PC-3 (cell line): ENCODE measurements at regions not wholly inside any gene's neighbourhood (a gene's known extent, or its start where the extent isn't known, plus 50 kb on each side); places are given as distances from the start of the nearest gene placed in this dataset.

Experiments
- ATAC-seq: fragments of 200-7000 bp; cut with Tn5 transposase; 2 replicates; pipeline ENCODE4 v1.9.1; 2020; ENCODE audit warnings: mild to moderate bottlenecking, moderate library complexity
- BruUV-seq: library from RNA; stranded (reverse); fragments of 400-500 nt; replicated peaks from 2 replicates; lab custom pipeline; 2021; lab: Mats Ljungman, UMichigan
- CTCF ChIA-PET: fragments of 300-600 bp; sonication (Branson Sonifier 250); formaldehyde crosslinking; loops from one replicate; lab custom pipeline; 2022; ENCODE audit warnings: antibody characterized with exemption; lab: Charles Lee
- POLR2A ChIA-PET: fragments of 300-600 bp; sonication (Branson Sonifier 250); formaldehyde crosslinking; loops from one replicate; lab custom pipeline; 2022; ENCODE audit warnings: antibody characterized with exemption; ENCODE audit not compliant: unreplicated experiment; lab: Charles Lee
- DNase-seq: peaks from one replicate; pipeline ENCODE4 v3.0.0-alpha.2; 2015
- H2AFZ ChIP-seq: fragments of 300-600 bp; sonication (generic); 2 replicates; pipeline ENCODE4 v1.6.0; 2016; ENCODE audit warnings: antibody characterized with exemption, low read length
- H3F3A ChIP-seq: fragments of 300-600 bp; sonication (generic); one replicate; pipeline ENCODE4 v1.6.0; 2017; ENCODE audit warnings: antibody characterized with exemption, low read length, control low read depth, mild to moderate bottlenecking; ENCODE audit not compliant: unreplicated experiment
- H3K27ac ChIP-seq: fragments of 300-600 bp; sonication (generic); 2 replicates; pipeline ENCODE4 v1.5.1; 2016; ENCODE audit warnings: mild to moderate bottlenecking, low read length
- H3K27me3 ChIP-seq: fragments of 300-600 bp; sonication (generic); 2 replicates; pipeline ENCODE4 v1.6.1; 2016; ENCODE audit warnings: low read length, mixed read lengths
- H3K36me3 ChIP-seq: fragments of 300-600 bp; sonication (generic); 2 replicates; pipeline ENCODE4 v1.6.1; 2016; ENCODE audit warnings: low read depth, mixed run types, low read length, mixed read lengths
- H3K4me1 ChIP-seq: fragments of 300-600 bp; sonication (generic); 2 replicates; pipeline ENCODE4 v1.5.1; 2016; ENCODE audit warnings: low read length; ENCODE audit not compliant: insufficient read depth
- H3K4me2 ChIP-seq: fragments of 300-600 bp; sonication (generic); 2 replicates; pipeline ENCODE4 v1.6.0; 2016; ENCODE audit warnings: low read length
- H3K4me3 ChIP-seq: fragments of 300-600 bp; sonication (generic); 2 replicates; pipeline ENCODE4 v1.5.1; 2016; ENCODE audit warnings: mild to moderate bottlenecking, low read length, mixed read lengths
- H3K79me2 ChIP-seq: fragments of 300-600 bp; sonication (generic); 2 replicates; pipeline ENCODE4 v1.6.1; 2017; ENCODE audit warnings: low read length, mixed read lengths
- H3K9ac ChIP-seq: fragments of 300-600 bp; sonication (generic); 2 replicates; pipeline ENCODE4 v1.6.0; 2016; ENCODE audit warnings: mild to moderate bottlenecking, low read length
- H3K9me2 ChIP-seq: fragments of 300-600 bp; sonication (generic); replicated peaks from 2 replicates; pipeline ENCODE4 v1.6.1; 2016; ENCODE audit warnings: mixed run types, low read length, mixed read lengths
- H3K9me3 ChIP-seq: fragments of 300-600 bp; sonication (generic); 2 replicates; pipeline ENCODE4 v1.6.1; 2016; ENCODE audit warnings: low read length, mixed read lengths
- H4K20me1 ChIP-seq: fragments of 300-600 bp; sonication (generic); 2 replicates; pipeline ENCODE4 v1.6.1; 2016; ENCODE audit warnings: low read length, mixed read lengths
- EZH2 ChIP-seq: fragments of 300-600 bp; sonication (generic); IDR thresholded peaks from one replicate; pipeline ENCODE4 v1.6.1; 2017; ENCODE audit warnings: antibody characterized with exemption, mild to moderate bottlenecking, low read length; ENCODE audit not compliant: unreplicated experiment
- EZH2phosphoT487 ChIP-seq: fragments of 300-600 bp; sonication (generic); IDR thresholded peaks from 2 replicates; pipeline ENCODE4 v1.6.1; 2018; ENCODE audit warnings: mild to moderate bottlenecking, antibody characterized with exemption, low read length, borderline replicate concordance
- intact Hi-C: fragments of 100-400 bp; cut with micrococcal nuclease; formaldehyde crosslinking; loops from 2 replicates; pipeline ENCODE4 v1.9.0; 2023
- TF ChIP-seq, protein P1 (sequence below): fragments of 300-600 bp; sonication (generic); conservative IDR thresholded peaks from 2 replicates; pipeline ENCODE4 v1.5.1; 2017; ENCODE audit warnings: antibody characterized with exemption, low read depth, mild to moderate bottlenecking, low read length

DNA sequence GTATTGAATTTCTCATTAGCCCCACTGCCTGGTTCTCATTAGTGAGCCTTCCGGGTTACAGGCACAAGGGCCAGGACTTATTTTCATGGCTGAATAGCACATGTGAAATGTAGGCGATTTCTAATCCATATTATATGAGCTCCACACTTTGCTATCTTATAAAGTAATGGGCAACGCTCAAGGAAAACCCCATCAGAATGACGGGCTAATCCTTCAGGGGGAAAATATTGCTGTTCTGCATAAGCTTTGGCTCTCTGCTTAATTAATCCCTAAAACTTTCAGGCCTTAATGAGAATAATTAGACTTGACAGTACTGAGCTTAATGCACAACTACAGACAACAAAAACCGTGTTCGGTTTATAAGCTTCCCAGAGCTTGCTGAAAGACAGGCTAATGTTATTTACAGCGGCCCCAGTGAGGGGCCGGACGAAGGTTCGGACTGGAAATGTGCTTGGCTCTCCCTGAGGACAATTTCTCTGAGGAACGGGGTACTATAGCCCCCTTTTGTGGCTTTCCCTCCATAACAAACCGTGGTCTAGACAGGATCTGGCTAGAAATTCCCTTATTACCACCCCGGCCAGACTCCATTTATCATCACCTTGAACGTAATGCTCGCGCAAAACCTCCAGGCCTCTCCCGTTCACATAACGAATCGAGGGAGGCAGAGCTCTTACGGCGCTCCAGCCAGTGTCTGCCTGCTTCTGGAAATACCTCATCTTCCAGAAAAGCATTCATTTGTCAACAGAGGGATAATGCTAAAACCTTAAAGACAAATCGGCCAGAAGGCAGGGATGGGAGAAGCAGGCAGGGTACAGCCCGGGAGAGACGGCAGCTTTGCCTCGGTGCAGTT is 164.5 kb downstream of the CD83 start:
- DNase-seq (no peak), ATAC-seq (no peak)
- H3K27ac ChIP-seq, result no peak overlapping the region
- no peak overlapping the region for H3K4me3 ChIP-seq
- POLR2A ChIA-PET, result no interaction called here
- peaks cover 22% of the 10 kb centered on the region for H3K4me1 ChIP-seq
- H3K9ac ChIP-seq, result no peak overlapping the region
- no peak overlapping the region for H2AFZ ChIP-seq
- no peaks in the 10 kb centered on the region for H3K79me2 ChIP-seq
- no peaks in the 10 kb centered on the region for H3F3A ChIP-seq
- H3K36me3 ChIP-seq, result no peaks in the 10 kb centered on the region
- no peaks in the 10 kb centered on the region for H3K27me3 ChIP-seq
- TF ChIP-seq, protein P1, sequence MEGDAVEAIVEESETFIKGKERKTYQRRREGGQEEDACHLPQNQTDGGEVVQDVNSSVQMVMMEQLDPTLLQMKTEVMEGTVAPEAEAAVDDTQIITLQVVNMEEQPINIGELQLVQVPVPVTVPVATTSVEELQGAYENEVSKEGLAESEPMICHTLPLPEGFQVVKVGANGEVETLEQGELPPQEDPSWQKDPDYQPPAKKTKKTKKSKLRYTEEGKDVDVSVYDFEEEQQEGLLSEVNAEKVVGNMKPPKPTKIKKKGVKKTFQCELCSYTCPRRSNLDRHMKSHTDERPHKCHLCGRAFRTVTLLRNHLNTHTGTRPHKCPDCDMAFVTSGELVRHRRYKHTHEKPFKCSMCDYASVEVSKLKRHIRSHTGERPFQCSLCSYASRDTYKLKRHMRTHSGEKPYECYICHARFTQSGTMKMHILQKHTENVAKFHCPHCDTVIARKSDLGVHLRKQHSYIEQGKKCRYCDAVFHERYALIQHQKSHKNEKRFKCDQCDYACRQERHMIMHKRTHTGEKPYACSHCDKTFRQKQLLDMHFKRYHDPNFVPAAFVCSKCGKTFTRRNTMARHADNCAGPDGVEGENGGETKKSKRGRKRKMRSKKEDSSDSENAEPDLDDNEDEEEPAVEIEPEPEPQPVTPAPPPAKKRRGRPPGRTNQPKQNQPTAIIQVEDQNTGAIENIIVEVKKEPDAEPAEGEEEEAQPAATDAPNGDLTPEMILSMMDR, result no peak
- no peak for TF ChIP-seq EZH2
- no peak for TF ChIP-seq EZH2phosphoT487
- H4K20me1 ChIP-seq, result no peaks in the 10 kb centered on the region
- H3K9me2 ChIP-seq, result no peaks in the 10 kb centered on the region
- H3K4me2 ChIP-seq, result no peak overlapping the region
- H3K9me3 ChIP-seq, result no peaks in the 10 kb centered on the region
- intact Hi-C loops, result no loop called here
- CTCF ChIA-PET, result no interaction called here
- no TSS peak for BruUV-seq

DNA sequence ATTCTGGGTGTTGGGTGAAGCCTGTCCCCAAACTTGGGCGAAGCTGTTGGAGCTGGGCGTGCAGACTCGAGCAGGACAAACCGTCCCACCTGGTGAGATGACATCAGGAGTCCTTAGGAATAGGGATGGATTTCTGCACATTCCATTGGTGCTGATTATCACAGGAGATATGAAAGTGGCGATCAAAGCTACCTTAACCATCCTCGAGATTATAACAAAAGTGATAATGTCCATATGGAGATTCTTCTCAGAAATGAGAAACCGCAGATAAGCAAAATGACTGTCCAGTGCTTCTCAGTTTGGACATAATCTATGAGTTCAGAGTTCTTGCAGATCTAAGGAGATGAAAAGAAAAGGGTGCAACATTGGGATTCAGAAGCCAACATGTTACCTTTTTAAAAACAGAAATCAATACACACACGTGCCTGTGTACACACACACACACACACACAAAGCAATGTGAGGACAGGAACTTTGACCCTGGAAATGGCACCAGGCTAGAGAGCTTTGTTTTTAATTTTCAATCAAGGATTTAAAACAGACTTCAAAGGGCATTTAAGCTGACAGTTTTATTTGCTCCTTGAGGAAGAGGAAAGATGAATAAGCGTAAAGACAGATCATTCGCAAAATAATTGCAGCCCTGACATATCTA is 165.4 kb downstream of the CD83 start:
- Histone ChIP-seq H3K4me3 (no peak overlapping the region), H3F3A (no peaks in the 10 kb centered on the region), H3K4me2 (no peak overlapping the region), H3K79me2 (no peaks in the 10 kb centered on the region), H2AFZ (no peak overlapping the region), H4K20me1 (no peaks in the 10 kb centered on the region), H3K36me3 (no peaks in the 10 kb centered on the region), H3K9me2 (no peaks in the 10 kb centered on the region), H3K9me3 (no peaks in the 10 kb centered on the region), H3K4me1 (peaks cover 23% of the 10 kb centered on the region), H3K27me3 (no peaks in the 10 kb centered on the region), H3K9ac (no peak overlapping the region), H3K27ac (no peak overlapping the region)
- ChIA-PET POLR2A (no interaction called here), CTCF (no interaction called here)
- no peak for TF ChIP-seq EZH2
- TF ChIP-seq EZH2phosphoT487, result no peak
- TF ChIP-seq, protein P1, result no peak
- DNase-seq (no peak), ATAC-seq (no peak)
- BruUV-seq, result no TSS peak
- intact Hi-C loops, result no loop called here
